ENCODE measurements at regions not wholly inside any gene's neighbourhood (a gene's known extent, or its start where the extent isn't known, plus 50 kb on each side); places are given as distances from the start of the nearest gene placed in this dataset.

DNA sequence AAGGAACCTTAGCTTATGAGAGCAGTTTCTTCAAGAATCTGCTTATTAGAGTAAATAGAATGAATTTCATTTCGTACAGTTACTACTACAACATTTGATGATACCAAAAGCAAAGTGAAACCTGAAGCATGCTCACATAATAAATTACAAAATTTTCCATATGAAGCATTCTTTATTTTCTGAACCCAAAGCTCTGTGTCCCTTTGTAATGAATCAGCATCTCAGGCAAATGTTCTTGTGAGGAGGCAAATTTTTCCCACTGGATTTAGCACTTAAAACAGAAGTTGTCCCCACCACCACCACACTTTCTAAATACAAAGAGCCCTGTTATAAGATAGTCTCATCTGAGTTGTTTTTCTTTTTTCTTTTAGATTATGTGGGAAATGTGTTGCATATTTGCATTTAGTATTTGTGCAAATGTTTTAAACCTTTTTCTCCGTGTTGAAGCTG, 70.7 kb upstream of the NFKB1 start:
- WGBS, 2 donors, result 23 to 26% methylated on average over 2 of the region's 2 CpGs
- intact Hi-C loops (cut with DNase I), result no loop called here
- Histone ChIP-seq H3K27me3 (no peaks in the 10 kb centered on the region), H3K4me1 (no peaks in the 10 kb centered on the region), H3K9me3 (no peaks in the 10 kb centered on the region), H3K36me3 (no peaks in the 10 kb centered on the region), H3K27ac (peak overlapping the region; percentile 1 to 80 (median 65)), H3K4me3 (replicated peaks in 1 of 3) (peak overlapping the region in 2 of 3 donors; percentile 17 to 46)
- TF ChIP-seq POLR2A (IDR thresholded peaks at IDR 0.05) (no peak), CTCF (IDR thresholded peaks at IDR 0.05) (no peak)
- DNase-seq, result no peak

- H3K27ac ChIP-seq, result peak overlapping the region in 1 of 3 donors; percentile 80
- H3K27me3 ChIP-seq, result no peaks in the 10 kb centered on the region
- TF ChIP-seq CTCF (IDR thresholded peaks at IDR 0.05) (no peak), POLR2A (IDR thresholded peaks at IDR 0.05) (no peak)
- no peaks in the 10 kb centered on the region for H3K4me1 ChIP-seq
- intact Hi-C loops (cut with DNase I), result no loop called here
- H3K36me3 ChIP-seq, result no peaks in the 10 kb centered on the region
- no peak for DNase-seq
- no peaks in the 10 kb centered on the region for H3K9me3 ChIP-seq
- peak overlapping the region in 1 of 3 donors; percentile 46 for H3K4me3 ChIP-seq (replicated peaks in 1 of 3)
Observed at GRCh38 chr4:102431608-102431961, 69.6 kb upstream of the NFKB1 start.

- TF ChIP-seq POLR2A (IDR thresholded peaks at IDR 0.05) (no peak), CTCF (IDR thresholded peaks at IDR 0.05) (no peak)
Observed at GRCh38 chr4:102437111-102437510, 64.0 kb upstream of the NFKB1 start.

GRCh38 chr4:102438396-102439235, 62.5 kb upstream of the NFKB1 start:
- no peak for DNase-seq
- H3K9me3 ChIP-seq, result no peaks in the 10 kb centered on the region
- WGBS, 2 donors, result 76 to 79% methylated on average over 4 of the region's 4 CpGs
- H3K27ac ChIP-seq, result peak overlapping the region in 1 of 3 donors; percentile 12
- H3K4me1 ChIP-seq, result peaks cover 4 to 9% of the 10 kb centered on the region in 2 donors
- TF ChIP-seq CTCF (IDR thresholded peaks at IDR 0.05), result no peak
- TF ChIP-seq POLR2A (IDR thresholded peaks at IDR 0.05), result no peak
- H3K4me3 ChIP-seq (replicated peaks in 1 of 3), result no peak overlapping the region
- no peaks in the 10 kb centered on the region for H3K36me3 ChIP-seq
- intact Hi-C loops (cut with DNase I), result no loop called here
- no peaks in the 10 kb centered on the region for H3K27me3 ChIP-seq

More at GRCh38 chr4:102437111-102437510, 64.0 kb upstream of the NFKB1 start:
- Histone ChIP-seq H3K4me1 (peaks cover 4 to 9% of the 10 kb centered on the region in 2 donors), H3K9me3 (no peaks in the 10 kb centered on the region), H3K36me3 (no peaks in the 10 kb centered on the region), H3K4me3 (replicated peaks in 1 of 3) (no peak overlapping the region), H3K27me3 (no peaks in the 10 kb centered on the region), H3K27ac (no peak overlapping the region)
- intact Hi-C loops (cut with DNase I), result no loop called here
- WGBS, 2 donors, result 64 to 94% methylated on average over 3 of the region's 3 CpGs
- DNase-seq, result no peak

DNA sequence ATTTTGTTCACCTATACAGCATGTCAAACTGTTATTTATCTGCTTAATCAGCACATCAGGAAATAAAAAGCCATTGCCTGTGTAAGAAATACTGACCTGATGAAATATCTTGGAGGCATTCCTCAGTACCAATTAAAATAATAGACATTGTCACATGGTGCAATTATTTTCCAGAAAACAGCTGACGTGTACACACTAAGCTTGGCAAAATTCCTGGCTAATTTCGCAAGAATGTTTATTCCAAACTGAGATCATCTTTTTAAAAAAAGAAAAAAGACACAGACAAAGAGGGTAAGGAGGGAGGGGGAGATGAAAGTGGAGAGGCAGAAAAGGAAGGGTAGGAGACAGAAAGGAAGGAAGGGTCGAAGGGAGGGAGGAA, 61.9 kb upstream of the NFKB1 start:
- H3K9me3 ChIP-seq, result no peaks in the 10 kb centered on the region
- H3K4me1 ChIP-seq, result peaks cover 4 to 9% of the 10 kb centered on the region in 2 donors
- no peak for DNase-seq
- WGBS, 2 donors, result 41 to 51% methylated on average over 3 of the region's 3 CpGs
- H3K36me3 ChIP-seq, result no peaks in the 10 kb centered on the region
- no peaks in the 10 kb centered on the region for H3K27me3 ChIP-seq
- TF ChIP-seq POLR2A (IDR thresholded peaks at IDR 0.05), result no peak
- no peak for TF ChIP-seq CTCF (IDR thresholded peaks at IDR 0.05)
- intact Hi-C loops (cut with DNase I), result no loop called here
- H3K4me3 ChIP-seq (replicated peaks in 1 of 3), result no peak overlapping the region
- H3K27ac ChIP-seq, result peak overlapping the region in 1 of 3 donors; percentile 12

Data from thyroid gland (tissue), 4 donors.